D341Med (cell line): ENCODE measurements at regions not wholly inside any gene's neighbourhood (a gene's known extent, or its start where the extent isn't known, plus 50 kb on each side); places are given as distances from the start of the nearest gene placed in this dataset.

Experiments used
- DNase-seq: peaks from one replicate; pipeline ENCODE4 v3.0.0; 2012; ENCODE audit warnings: low spot score

GRCh38 chr4:35217331-35217730 is 1027.0 kb downstream of the ARAP2 start:
- DNase-seq = no peak

- no peak for DNase-seq
Measured at GRCh38 chr4:35228313-35228712, 1016.0 kb downstream of the ARAP2 start.

- no peak for DNase-seq
Measured at GRCh38 chr4:35229021-35229420, 1015.3 kb downstream of the ARAP2 start.

- no peak for DNase-seq
Measured at GRCh38 chr4:35237924-35238323, 1006.4 kb downstream of the ARAP2 start.

GRCh38 chr4:35238793-35239192 is 1005.5 kb downstream of the ARAP2 start:
- DNase-seq = no peak

GRCh38 chr4:35246493-35246892 is 997.8 kb downstream of the ARAP2 start:
- no peak for DNase-seq

GRCh38 chr4:35247047-35247446 is 997.3 kb downstream of the ARAP2 start:
- DNase-seq = no peak

GRCh38 chr4:35250331-35250730 is 994.0 kb downstream of the ARAP2 start:
- no peak for DNase-seq

- no peak for DNase-seq
Measured at GRCh38 chr4:35250761-35251160, 993.6 kb downstream of the ARAP2 start.

- DNase-seq = no peak
Measured at GRCh38 chr4:35252071-35252470, 992.2 kb downstream of the ARAP2 start.

- DNase-seq = no peak
Measured at GRCh38 chr4:35252866-35253265, 991.4 kb downstream of the ARAP2 start.

GRCh38 chr4:35253331-35253730 is 991.0 kb downstream of the ARAP2 start:
- DNase-seq = no peak

GRCh38 chr4:35286434-35286833 is 957.9 kb downstream of the ARAP2 start:
- DNase-seq = no peak

GRCh38 chr4:35300996-35301774 is 943.1 kb downstream of the ARAP2 start:
- DNase-seq = no peak

GRCh38 chr4:35315419-35315818 is 928.9 kb downstream of the ARAP2 start:
- DNase-seq = no peak

GRCh38 chr4:35325908-35326453 is 918.3 kb downstream of the ARAP2 start:
- DNase-seq = no peak

GRCh38 chr4:35342833-35343232 is 901.5 kb downstream of the ARAP2 start:
- DNase-seq = no peak

- no peak for DNase-seq
Measured at GRCh38 chr4:35347276-35347675, 897.0 kb downstream of the ARAP2 start.

GRCh38 chr4:35358001-35358584 is 886.2 kb downstream of the ARAP2 start:
- DNase-seq = no peak

GRCh38 chr4:35364321-35364870 is 879.9 kb downstream of the ARAP2 start:
- DNase-seq = no peak

GRCh38 chr4:35365186-35365585 is 879.1 kb downstream of the ARAP2 start:
- no peak for DNase-seq

GRCh38 chr4:35399912-35400311 is 844.4 kb downstream of the ARAP2 start:
- DNase-seq = no peak

- DNase-seq = no peak
Measured at GRCh38 chr4:35423104-35423503, 821.2 kb downstream of the ARAP2 start.
